WTC11 (cell line): ENCODE measurements at regions not wholly inside any gene's neighbourhood (a gene's known extent, or its start where the extent isn't known, plus 50 kb on each side); places are given as distances from the start of the nearest gene placed in this dataset.

Experiments used
- ATAC-seq: fragments of 200-7000 bp; cut with Tn5 transposase; 2 replicates; pipeline ENCODE4 v1.10.0; 2021; ENCODE audit warnings: mild to moderate bottlenecking, moderate library complexity
- CTCF ChIA-PET: fragments of 300-600 bp; sonication (Branson Sonifier 250); formaldehyde crosslinking; loops from one replicate; lab custom pipeline; 2021; ENCODE audit warnings: antibody characterized with exemption; lab: Charles Lee
- POLR2A ChIA-PET: fragments of 350-600 bp; sonication (Branson Sonifier 250); formaldehyde crosslinking; loops from one replicate; lab custom pipeline; 2021; ENCODE audit warnings: antibody characterized with exemption; lab: Charles Lee
- DNase-seq: peaks from one replicate; pipeline ENCODE4 v3.0.0; 2021; ENCODE audit warnings: low spot score
- H3K27ac Mint-ChIP-seq: 2 replicates; pipeline ENCODE4 v1.8.0; 2021; ENCODE audit warnings: mixed read lengths
- H3K27me3 Mint-ChIP-seq: 2 replicates; pipeline ENCODE4 v1.8.0; 2021; ENCODE audit warnings: low read depth, mild to moderate bottlenecking, moderate library complexity, mixed read lengths
- H3K36me3 Mint-ChIP-seq: 2 replicates; pipeline ENCODE4 v1.8.0; 2021; ENCODE audit warnings: mixed read lengths
- H3K4me1 Mint-ChIP-seq: 2 replicates; pipeline ENCODE4 v1.8.0; 2022; ENCODE audit warnings: mixed read lengths
- H3K4me3 Mint-ChIP-seq: 2 replicates; pipeline ENCODE4 v1.8.0; 2021; ENCODE audit warnings: mild to moderate bottlenecking, moderate library complexity, mixed read lengths
- H3K9me3 Mint-ChIP-seq: 2 replicates; pipeline ENCODE4 v1.8.0; 2021; ENCODE audit warnings: mixed read lengths
- ARID4B ChIP-seq: sonication (generic); formaldehyde crosslinking; IDR thresholded peaks from 2 replicates; pipeline ENCODE4 v1.8.0; 2023; ENCODE audit warnings: missing genetic modification reagents, mild to moderate bottlenecking, borderline replicate concordance
- CBFB ChIP-seq: sonication (generic); formaldehyde crosslinking; IDR thresholded peaks from 2 replicates; pipeline ENCODE4 v1.8.1; 2022; ENCODE audit warnings: mild to moderate bottlenecking, low read depth, missing genetic modification reagents
- CREM ChIP-seq: sonication (generic); formaldehyde crosslinking; IDR thresholded peaks from 2 replicates; pipeline ENCODE4 v1.8.1; 2022; ENCODE audit warnings: mild to moderate bottlenecking, missing genetic modification reagents, moderate library complexity
- ERG ChIP-seq: fragments of 250-450 bp; sonication (Bioruptor Pico); IDR thresholded peaks from 2 replicates; pipeline ENCODE4 v1.8.0; 2021; ENCODE audit warnings: mild to moderate bottlenecking
- JAZF1 ChIP-seq: fragments of 250-450 bp; sonication (Bioruptor Pico); IDR thresholded peaks from 2 replicates; pipeline ENCODE4 v1.9.0; 2021; ENCODE audit warnings: moderate library complexity, mild to moderate bottlenecking, inconsistent platforms
- NR1H2 ChIP-seq: sonication (generic); formaldehyde crosslinking; IDR thresholded peaks from 2 replicates; pipeline ENCODE4 v1.9.0; 2021; ENCODE audit warnings: mild to moderate bottlenecking, moderate library complexity, missing genetic modification reagents
- PRRX2 ChIP-seq: fragments of 250-450 bp; sonication (Bioruptor Pico); IDR thresholded peaks from 2 replicates; pipeline ENCODE4 v1.8.0; 2021; ENCODE audit warnings: mild to moderate bottlenecking
- SMAD3 ChIP-seq: sonication (generic); formaldehyde crosslinking; IDR thresholded peaks from 2 replicates; pipeline ENCODE4 v1.8.0; 2022; ENCODE audit warnings: missing genetic modification reagents, mild to moderate bottlenecking, borderline replicate concordance
- ZBTB21 ChIP-seq: sonication (generic); formaldehyde crosslinking; IDR thresholded peaks from 2 replicates; pipeline ENCODE4 v1.8.1; 2023; ENCODE audit warnings: mild to moderate bottlenecking, missing genetic modification reagents, borderline replicate concordance
- ZNF425 ChIP-seq: fragments of 250-450 bp; sonication (Bioruptor Pico); conservative IDR thresholded peaks from 2 replicates; pipeline ENCODE4 v1.9.0; 2021; ENCODE audit warnings: mild to moderate bottlenecking
- TF ChIP-seq, protein P1 (sequence below): sonication (generic); formaldehyde crosslinking; IDR thresholded peaks from 2 replicates; pipeline ENCODE4 v1.8.0; 2023; ENCODE audit warnings: mild to moderate bottlenecking, missing genetic modification reagents
- TF ChIP-seq, protein P2 (sequence below): sonication (generic); formaldehyde crosslinking; IDR thresholded peaks from 2 replicates; pipeline ENCODE4 v1.8.1; 2023; ENCODE audit warnings: mild to moderate bottlenecking, moderate library complexity, missing genetic modification reagents
- TF ChIP-seq, protein P3 (sequence below): sonication (generic); formaldehyde crosslinking; IDR thresholded peaks from 2 replicates; pipeline ENCODE4 v1.8.1; 2022; ENCODE audit warnings: missing genetic modification reagents, borderline replicate concordance

GRCh38 chr4:108400309-108400708 is 220.1 kb upstream of the RPL34 start:
- Mint-ChIP-seq H3K9me3 (peaks cover 3% of the 10 kb centered on the region; the same call in 1 of the 2 replicates), H3K4me1 (no peaks in the 10 kb centered on the region), H3K36me3 (no peaks in the 10 kb centered on the region), H3K4me3 (no peak overlapping the region), H3K27ac (no peak overlapping the region), H3K27me3 (no peaks in the 10 kb centered on the region)
- ChIA-PET POLR2A (no interaction called here), CTCF (no interaction called here)
- no peak for DNase-seq
- ATAC-seq, result no peak
- TF ChIP-seq JAZF1 (CRISPR knock-in tag) (no peak), ZBTB21 (CRISPR knock-in tag) (no peak), NR1H2 (CRISPR knock-in tag) (no peak)
- TF ChIP-seq, protein P1, sequence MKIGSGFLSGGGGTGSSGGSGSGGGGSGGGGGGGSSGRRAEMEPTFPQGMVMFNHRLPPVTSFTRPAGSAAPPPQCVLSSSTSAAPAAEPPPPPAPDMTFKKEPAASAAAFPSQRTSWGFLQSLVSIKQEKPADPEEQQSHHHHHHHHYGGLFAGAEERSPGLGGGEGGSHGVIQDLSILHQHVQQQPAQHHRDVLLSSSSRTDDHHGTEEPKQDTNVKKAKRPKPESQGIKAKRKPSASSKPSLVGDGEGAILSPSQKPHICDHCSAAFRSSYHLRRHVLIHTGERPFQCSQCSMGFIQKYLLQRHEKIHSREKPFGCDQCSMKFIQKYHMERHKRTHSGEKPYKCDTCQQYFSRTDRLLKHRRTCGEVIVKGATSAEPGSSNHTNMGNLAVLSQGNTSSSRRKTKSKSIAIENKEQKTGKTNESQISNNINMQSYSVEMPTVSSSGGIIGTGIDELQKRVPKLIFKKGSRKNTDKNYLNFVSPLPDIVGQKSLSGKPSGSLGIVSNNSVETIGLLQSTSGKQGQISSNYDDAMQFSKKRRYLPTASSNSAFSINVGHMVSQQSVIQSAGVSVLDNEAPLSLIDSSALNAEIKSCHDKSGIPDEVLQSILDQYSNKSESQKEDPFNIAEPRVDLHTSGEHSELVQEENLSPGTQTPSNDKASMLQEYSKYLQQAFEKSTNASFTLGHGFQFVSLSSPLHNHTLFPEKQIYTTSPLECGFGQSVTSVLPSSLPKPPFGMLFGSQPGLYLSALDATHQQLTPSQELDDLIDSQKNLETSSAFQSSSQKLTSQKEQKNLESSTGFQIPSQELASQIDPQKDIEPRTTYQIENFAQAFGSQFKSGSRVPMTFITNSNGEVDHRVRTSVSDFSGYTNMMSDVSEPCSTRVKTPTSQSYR (CRISPR knock-in tag), result no peak
- TF ChIP-seq, all 79 proteins: peak for 0

- H3K36me3 Mint-ChIP-seq, result no peaks in the 10 kb centered on the region
- H3K9me3 Mint-ChIP-seq, result peaks cover 3% of the 10 kb centered on the region; the same call in 1 of the 2 replicates
- H3K27me3 Mint-ChIP-seq, result no peaks in the 10 kb centered on the region
- H3K4me1 Mint-ChIP-seq, result 0 out of 2 replicates have a peak, but pooled peaks cover 3% of the 10 kb centered on the region
- ATAC-seq, result no peak
- no peak overlapping the region for H3K4me3 Mint-ChIP-seq
- POLR2A ChIA-PET, result no interaction called here
- TF ChIP-seq ZNF425 (CRISPR knock-in tag) (no peak), ERG (CRISPR knock-in tag) (no peak), SMAD3 (no peak), CBFB (CRISPR knock-in tag) (no peak), PRRX2 (no peak), CREM (CRISPR knock-in tag) (no peak), NR1H2 (CRISPR knock-in tag) (no peak), ARID4B (CRISPR knock-in tag) (no peak)
- TF ChIP-seq, protein P2, sequence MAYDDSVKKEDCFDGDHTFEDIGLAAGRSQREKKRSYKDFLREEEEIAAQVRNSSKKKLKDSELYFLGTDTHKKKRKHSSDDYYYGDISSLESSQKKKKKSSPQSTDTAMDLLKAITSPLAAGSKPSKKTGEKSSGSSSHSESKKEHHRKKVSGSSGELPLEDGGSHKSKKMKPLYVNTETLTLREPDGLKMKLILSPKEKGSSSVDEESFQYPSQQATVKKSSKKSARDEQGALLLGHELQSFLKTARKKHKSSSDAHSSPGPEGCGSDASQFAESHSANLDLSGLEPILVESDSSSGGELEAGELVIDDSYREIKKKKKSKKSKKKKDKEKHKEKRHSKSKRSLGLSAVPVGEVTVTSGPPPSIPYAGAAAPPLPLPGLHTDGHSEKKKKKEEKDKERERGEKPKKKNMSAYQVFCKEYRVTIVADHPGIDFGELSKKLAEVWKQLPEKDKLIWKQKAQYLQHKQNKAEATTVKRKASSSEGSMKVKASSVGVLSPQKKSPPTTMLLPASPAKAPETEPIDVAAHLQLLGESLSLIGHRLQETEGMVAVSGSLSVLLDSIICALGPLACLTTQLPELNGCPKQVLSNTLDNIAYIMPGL (CRISPR knock-in tag), result no peak
- TF ChIP-seq, protein P3, sequence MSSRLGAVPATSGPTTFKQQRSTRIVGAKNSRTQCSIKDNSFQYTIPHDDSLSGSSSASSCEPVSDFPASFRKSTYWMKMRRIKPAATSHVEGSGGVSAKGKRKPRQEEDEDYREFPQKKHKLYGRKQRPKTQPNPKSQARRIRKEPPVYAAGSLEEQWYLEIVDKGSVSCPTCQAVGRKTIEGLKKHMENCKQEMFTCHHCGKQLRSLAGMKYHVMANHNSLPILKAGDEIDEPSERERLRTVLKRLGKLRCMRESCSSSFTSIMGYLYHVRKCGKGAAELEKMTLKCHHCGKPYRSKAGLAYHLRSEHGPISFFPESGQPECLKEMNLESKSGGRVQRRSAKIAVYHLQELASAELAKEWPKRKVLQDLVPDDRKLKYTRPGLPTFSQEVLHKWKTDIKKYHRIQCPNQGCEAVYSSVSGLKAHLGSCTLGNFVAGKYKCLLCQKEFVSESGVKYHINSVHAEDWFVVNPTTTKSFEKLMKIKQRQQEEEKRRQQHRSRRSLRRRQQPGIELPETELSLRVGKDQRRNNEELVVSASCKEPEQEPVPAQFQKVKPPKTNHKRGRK (CRISPR knock-in tag), result no peak
- TF ChIP-seq, protein P1 (CRISPR knock-in tag), result no peak
- H3K27ac Mint-ChIP-seq, result no peak overlapping the region
- CTCF ChIA-PET, result interaction anchor here (0.6 kb wide), 1 partner anchor 363 kb away, joined by 3 read pairs; the partner anchor contains the start of gene ETNPPL
- DNase-seq, result no peak
These were observed 220.6 kb upstream of the RPL34 start for GRCh38 chr4:108399610-108400265.
